ENCODE measurements at regions not wholly inside any gene's neighbourhood (a gene's known extent, or its start where the extent isn't known, plus 50 kb on each side); places are given as distances from the start of the nearest gene placed in this dataset.
"Not testable (repeated sequence)": the region's sequence is repeated elsewhere in the genome, so short reads cannot be mapped to it uniquely, and the experiment has no call there.

DNA sequence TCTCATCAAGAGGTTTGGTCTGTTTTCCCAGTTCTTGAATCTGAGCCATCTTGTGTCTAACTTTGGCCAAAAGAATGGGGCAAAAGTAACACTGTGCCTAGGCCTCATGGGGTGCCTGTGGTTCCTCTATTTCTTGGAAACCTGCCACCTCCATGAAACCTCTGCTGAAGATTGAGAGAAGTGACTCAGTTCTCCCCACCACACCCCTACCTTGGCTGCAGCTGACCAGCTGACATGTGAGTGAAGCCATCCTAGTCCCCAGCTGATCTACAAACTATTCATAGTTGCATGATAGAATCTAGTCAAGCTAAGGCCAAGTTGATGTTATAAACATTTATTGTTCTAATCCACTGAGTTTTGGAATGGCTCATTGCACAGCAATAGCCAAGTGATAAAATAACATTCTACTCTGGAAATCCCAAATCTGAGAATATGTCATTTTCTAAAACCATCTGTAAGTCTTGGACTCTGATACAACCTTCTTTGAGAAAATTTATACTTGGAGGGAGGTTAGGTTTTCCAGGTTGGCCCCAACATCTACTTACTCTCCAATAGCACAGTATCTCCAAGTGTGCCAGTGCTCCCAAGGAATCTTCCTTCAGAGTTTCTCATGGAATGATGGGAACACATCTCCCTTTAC lies 107.0 kb upstream of the SMLR1 start:
- DNase-seq: no peak

DNA sequence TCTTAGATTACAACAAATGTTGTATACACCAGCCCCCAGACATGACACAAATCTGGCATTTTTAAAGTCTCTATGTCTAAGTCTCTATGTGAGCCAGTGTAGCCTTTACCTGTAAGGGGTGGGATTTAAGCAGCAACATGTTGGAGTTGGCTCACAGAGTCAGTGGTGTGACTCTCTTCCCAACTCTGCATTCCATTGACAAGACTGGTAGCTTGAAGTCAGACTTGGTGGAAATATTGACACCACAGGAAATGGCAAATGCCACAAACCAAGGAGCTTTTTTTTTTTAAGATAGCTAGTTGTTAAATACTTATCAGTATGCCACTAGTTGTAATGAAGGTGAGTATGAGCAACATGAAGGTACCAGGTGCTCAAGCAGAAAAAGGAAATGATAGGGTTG lies 103.1 kb upstream of the SMLR1 start:
- DNase-seq: no peak

DNA sequence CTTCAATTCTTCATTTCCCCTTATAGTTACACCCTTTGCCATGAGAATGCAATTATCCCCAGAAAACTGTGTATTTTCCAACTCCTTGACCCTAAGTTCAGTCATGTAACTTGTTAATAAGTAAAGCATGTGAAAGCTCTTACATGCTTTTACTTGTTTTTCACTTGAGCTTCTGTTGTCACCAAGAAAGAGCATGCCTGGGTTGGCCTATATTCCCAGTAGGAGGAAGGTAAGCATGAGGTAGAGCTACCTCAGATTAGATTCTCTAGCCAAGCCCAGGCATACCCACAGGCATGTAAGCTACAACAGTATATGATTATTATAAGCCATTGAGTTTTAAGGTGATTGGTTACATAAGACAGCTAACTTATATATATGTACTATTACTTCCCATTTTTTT lies 101.7 kb upstream of the SMLR1 start:
- no peak for DNase-seq

DNA sequence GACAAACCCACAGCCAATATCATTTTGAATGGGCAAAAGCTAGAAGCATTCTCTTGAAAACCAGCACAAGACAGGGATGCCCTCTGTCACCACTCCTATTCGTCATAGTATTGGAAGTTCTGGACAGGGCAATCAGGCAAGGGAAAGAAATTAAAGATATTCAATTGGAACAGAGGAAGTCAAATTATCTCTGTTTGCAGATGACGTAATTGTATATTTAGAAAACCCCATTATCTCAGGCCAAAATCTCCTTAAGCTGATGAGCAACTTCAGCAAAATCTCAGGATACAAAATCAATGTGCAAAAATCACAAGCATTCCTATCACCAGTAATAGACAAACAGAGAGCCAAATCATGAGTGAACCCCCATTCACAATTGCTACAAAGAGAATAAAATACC lies 99.1 kb upstream of the SMLR1 start:
- DNase-seq: not testable (repeated sequence)

GRCh38 chr6:130730600-130730999 lies 96.6 kb upstream of the SMLR1 start:
- no peak for DNase-seq

DNA sequence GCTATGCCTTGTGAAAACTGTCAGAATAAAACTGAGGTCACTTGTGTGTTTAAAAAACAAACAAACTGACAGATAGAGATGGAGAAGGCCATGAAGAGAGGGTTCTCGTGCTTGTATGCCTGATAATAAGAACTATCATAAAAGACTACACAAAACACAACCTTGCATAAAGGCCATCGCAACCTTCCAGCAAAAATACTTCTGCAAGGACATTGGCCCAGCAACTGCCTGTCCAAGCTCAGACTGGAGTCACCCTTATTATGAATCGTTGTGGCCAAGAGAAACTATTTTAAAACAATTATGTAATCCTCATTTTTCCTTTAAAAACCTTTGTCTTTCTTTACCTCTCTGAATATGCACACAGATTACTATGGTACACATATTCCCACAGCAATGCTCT lies 93.0 kb upstream of the SMLR1 start:
- no peak for DNase-seq

DNA sequence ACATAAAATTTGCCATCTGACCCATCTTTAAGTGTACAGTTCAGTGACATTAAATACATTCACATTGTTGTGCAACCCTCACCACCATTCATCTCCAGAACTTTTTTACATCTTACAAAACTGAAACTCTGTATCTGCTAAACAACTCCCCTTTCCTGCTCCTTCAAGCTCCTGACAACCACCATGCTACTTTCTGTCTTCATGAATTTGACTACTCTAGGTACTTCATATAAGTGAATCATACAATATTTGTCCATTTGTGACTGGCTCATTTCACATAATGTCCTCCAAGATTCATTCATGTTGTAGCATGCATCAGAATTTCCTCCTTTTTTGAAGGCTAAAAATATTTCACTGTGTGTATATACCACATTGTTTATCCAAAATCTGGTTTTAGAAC lies 86.9 kb upstream of the SMLR1 start:
- DNase-seq: no peak

GRCh38 chr6:130742131-130742681 lies 85.0 kb upstream of the SMLR1 start:
- no peak for DNase-seq

DNA sequence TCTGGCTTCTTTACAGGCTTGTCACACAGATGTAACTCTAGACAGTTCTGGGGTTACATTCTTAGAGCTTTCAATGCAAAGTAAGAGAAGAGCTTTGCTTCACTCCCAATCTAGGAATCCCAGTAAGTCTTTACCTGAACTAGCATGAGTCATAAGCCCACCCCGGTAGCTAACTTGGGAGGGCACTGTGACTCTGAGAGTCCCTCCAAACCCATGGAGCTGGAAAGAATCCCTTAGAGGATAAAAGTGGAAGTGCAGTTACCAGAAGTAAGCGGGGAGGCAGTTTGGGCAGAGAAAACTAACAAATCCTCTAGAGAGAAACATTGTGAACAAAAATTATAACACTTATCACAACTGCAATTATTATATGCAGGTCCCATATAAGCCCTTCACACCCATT lies 84.0 kb upstream of the SMLR1 start:
- DNase-seq: no peak

- DNase-seq: no peak
These were observed 82.4 kb upstream of the SMLR1 start for GRCh38 chr6:130744576-130745366.

DNA sequence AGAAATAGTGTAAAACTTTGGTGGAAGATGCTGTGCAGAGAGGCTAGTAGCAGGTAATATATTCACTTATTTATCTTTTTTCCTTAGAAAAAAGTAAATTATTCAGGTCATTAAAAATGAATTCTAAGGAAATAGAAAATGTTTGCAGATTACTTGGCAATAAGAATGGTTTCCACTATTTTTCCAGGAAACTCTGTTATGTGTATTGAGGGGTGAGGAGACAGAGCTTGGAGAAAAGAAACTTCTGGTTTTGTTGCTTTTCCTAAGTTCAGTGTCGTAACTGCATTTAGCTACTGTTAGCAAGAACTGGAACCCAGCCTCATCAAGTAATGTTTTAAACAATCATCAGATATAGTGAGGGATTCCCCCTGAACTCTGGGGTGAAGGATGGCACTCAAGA lies 79.2 kb upstream of the SMLR1 start:
- no peak for DNase-seq

DNA sequence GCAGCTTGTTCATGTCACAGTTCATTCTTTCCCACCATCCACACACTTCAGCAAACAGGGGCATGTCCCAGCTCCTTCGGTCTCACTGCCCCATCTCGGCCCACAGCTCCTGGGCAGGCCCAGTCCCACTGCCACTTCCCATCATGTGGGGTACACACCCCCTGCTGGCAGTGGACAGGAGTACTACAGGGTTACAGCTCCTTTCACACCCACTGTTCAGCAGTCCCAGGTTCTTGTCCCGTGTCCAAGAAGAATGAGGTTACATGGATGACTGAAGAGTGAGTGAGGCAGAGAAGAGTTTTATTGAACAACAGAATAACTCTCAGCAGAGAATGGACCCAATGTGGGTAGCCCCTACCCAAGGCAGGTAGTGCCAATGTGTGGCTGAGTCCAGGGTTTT lies 77.8 kb upstream of the SMLR1 start:
- DNase-seq: no peak

GRCh38 chr6:130752267-130752666 lies 74.9 kb upstream of the SMLR1 start:
- DNase-seq: no peak

DNA sequence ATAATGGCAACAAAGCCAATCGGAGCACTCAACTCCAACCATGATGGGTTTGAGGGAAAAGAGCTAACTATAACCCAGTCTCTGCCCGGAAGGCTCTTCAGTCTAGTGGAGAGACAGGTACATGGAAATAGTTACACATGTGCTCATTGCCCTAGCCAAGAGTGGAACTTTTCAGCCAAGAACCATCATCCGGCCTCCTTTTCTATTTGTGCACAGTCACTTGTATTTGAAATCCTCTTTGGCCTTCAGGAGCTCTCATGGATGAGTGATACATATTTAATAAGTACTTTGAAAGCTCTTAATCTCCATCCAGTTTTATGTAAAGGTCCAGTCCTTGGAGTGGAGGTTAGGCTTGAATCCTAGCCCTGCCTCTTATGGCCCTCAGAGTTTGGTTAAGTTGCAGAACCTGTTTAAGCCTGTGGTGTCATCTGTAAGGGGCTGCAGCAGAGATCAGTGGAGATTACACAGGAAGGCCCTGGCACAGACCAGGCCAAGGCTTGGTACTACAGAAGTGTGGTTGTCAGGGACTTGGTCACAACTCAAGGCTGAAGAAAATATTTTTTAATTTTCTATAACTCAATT lies 72.3 kb upstream of the SMLR1 start:
- no peak for DNase-seq

DNA sequence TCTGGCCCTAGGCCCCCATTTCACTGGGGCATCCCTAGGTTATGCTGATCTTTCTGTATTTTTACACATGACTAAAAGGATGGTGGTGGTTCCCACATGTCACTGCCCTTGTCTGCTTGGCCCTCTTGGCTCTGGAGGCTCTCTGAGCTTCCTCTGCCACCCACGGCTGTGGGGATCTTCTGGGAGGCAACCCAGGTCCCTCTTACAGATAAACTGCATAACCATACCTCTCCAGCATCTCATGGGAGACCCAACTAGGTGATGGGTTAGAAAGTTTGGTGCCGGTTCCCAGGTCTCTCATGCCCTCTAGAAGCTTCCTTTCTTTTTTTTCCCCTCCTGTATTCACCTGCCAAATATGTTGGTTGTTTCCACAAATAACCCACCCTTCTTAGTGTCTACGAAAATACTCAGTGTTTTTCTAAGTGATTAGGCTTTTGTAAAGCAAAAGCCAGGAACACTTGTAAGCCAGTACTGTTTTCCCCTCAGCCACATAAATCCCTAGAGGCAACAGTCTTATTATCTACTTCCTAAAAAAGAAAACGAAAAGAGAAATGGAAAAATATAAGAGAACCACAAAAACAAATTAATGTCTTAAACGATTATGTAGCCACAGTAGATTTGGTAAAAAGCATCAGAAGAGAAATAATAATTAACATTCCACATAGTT lies 71.7 kb upstream of the SMLR1 start:
- no peak for DNase-seq

DNA sequence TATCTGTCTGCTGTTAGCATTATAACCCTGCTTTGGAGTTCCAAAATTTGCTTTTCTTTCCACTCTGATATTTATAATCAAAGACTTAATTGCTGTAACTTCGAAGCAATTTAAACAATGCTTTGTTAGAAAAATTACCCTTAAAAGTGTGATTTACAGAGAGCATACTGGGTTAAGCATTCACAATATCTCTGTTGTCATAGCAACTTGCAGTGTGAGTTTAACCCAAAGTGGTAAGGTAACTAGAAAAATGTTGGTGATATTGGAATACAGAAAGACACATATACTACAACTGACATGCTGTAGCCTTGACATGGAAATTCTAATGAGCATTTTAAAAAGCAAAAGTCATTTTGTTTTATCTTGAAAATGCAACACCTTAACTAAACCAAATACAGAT lies 70.4 kb upstream of the SMLR1 start:
- DNase-seq: no peak

- DNase-seq: no peak
These were observed 68.4 kb upstream of the SMLR1 start for GRCh38 chr6:130758813-130759212.

- no peak for DNase-seq
These were observed 67.2 kb upstream of the SMLR1 start for GRCh38 chr6:130760006-130760405.

DNA sequence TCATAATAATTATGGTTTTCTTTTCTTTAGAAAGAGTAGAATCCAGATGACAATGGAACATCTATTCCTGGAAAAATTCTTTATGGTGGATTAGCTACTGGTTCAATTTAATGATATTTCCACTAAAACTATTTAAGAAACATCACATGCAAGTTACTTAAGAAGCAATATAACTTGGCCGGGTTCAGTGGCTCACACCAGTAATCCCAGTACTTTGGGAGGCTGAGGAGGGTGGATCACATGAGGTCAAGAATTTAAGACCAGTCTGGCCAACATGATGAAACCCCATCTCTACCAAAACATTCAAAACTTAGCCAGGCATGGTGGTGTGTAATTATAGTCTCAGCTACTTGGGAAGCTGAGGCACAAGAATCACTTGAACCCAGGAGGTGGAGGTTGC lies 65.9 kb upstream of the SMLR1 start:
- DNase-seq: no peak

- DNase-seq: no peak
These were observed 62.0 kb upstream of the SMLR1 start for GRCh38 chr6:130765181-130765727.

GRCh38 chr6:130766239-130767144 lies 60.7 kb upstream of the SMLR1 start:
- DNase-seq: no peak

GRCh38 chr6:130769861-130770260 lies 57.3 kb upstream of the SMLR1 start:
- no peak for DNase-seq

Measured in T1000 (cell line).